ENCODE measurements at regions not wholly inside any gene's neighbourhood (a gene's known extent, or its start where the extent isn't known, plus 50 kb on each side); places are given as distances from the start of the nearest gene placed in this dataset.

DNA sequence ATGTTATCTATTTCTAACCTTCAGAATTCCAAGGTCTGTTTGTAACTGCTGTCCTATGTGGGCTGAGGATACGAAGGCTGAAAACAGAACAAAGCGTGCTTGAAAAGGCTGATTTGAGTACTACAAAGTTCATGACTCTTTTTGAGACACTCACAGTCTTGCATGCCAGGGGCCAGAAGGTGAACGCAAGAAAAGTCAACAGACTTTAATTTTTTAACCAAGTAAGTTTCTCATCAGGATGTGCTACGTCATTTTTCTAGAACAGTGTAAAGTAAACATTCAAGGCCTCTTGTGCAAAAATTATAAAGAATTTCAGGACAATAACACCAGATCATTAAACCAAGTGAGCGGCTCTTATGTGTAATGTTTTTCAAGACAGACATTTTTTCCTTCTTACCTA is 163.5 kb downstream of the COG6 start:
- TF ChIP-seq, protein P1, sequence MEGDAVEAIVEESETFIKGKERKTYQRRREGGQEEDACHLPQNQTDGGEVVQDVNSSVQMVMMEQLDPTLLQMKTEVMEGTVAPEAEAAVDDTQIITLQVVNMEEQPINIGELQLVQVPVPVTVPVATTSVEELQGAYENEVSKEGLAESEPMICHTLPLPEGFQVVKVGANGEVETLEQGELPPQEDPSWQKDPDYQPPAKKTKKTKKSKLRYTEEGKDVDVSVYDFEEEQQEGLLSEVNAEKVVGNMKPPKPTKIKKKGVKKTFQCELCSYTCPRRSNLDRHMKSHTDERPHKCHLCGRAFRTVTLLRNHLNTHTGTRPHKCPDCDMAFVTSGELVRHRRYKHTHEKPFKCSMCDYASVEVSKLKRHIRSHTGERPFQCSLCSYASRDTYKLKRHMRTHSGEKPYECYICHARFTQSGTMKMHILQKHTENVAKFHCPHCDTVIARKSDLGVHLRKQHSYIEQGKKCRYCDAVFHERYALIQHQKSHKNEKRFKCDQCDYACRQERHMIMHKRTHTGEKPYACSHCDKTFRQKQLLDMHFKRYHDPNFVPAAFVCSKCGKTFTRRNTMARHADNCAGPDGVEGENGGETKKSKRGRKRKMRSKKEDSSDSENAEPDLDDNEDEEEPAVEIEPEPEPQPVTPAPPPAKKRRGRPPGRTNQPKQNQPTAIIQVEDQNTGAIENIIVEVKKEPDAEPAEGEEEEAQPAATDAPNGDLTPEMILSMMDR (IDR thresholded peaks at IDR 0.05 in 8 of 11, conservative IDR thresholded peaks at IDR 0.05 in 3 of 11): no peak
- TF ChIP-seq POLR2AphosphoS5 (IDR thresholded peaks at IDR 0.05): no peak
